ENCODE measurements at regions not wholly inside any gene's neighbourhood (a gene's known extent, or its start where the extent isn't known, plus 50 kb on each side); places are given as distances from the start of the nearest gene placed in this dataset.

- no peak for TF ChIP-seq CTCF (optimal IDR thresholded peaks at IDR 0.05 in 1 of 3, IDR thresholded peaks at IDR 0.05 in 1 of 3, conservative IDR thresholded peaks at IDR 0.05 in 1 of 3; ENCODE audit: extremely low read depth in 1 of 3, insufficient read depth in 2 of 3, low read length in 3 of 3)
- TF ChIP-seq EZH2 (IDR thresholded peaks at IDR 0.05; ENCODE audit: low read length) = no peak
Measured at GRCh38 chr10:47248386-47249090, 51.5 kb upstream of the GDF10 start.
